ENCODE measurements at regions not wholly inside any gene's neighbourhood (a gene's known extent, or its start where the extent isn't known, plus 50 kb on each side); places are given as distances from the start of the nearest gene placed in this dataset.
A peak's percentile ranks its signal among the peaks of the same experiment; 100 is the strongest.

DNA sequence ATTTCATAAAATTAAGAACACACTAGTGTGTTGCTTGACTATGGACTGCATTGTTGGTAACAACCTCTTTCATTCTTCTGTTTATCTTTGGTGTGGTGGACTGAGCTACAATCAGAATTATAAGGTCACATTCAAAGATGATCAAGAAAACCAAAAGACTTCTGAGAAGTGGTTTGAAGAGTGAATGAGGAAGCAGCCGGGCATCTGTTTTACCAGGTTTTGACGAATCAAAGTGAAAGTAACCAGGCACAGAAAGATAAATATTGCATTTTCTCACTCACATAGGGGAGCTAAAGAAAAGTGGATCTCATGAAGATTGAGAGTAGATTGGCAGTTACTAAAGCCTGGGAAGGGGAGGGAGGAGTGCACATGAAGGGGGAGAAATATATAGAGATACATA, 589.1 kb downstream of the ZNF608 start:
- Histone ChIP-seq H3K4me3 (replicated peaks in 1 of 3; ENCODE audit: insufficient read depth in 1 of 3, low read depth in 2 of 3, low read length in 3 of 3) (peak overlapping the region in 1 of 3 experiments; percentile 37; a peak in 2 of 6 replicates), H3K27ac (ENCODE audit: extremely low read length, insufficient read depth, low read length) (no peak overlapping the region), H3K9ac (ENCODE audit: insufficient read depth, low read depth, low read length) (no peak overlapping the region), H4K20me1 (ENCODE audit: insufficient read depth, low read length) (no peaks in the 10 kb centered on the region), H3K79me2 (ENCODE audit: insufficient read depth, low read length) (no peaks in the 10 kb centered on the region), H2AFZ (ENCODE audit: low read length) (no peak overlapping the region), H3K4me2 (ENCODE audit: low read depth, low read length) (peak overlapping the region; percentile 45), H3K27me3 (ENCODE audit: control insufficient read depth in 1 of 2, insufficient read depth in 2 of 2, low read length in 2 of 2) (no peaks in the 10 kb centered on the region), H3K36me3 (replicated peaks in 1 of 2; ENCODE audit: control insufficient read depth in 1 of 2, insufficient read depth in 2 of 2, low read length in 2 of 2) (no peaks in the 10 kb centered on the region), H3K4me1 (ENCODE audit: insufficient read depth, low read length) (no peaks in the 10 kb centered on the region), H3K9me3 (ENCODE audit: low read length) (peaks cover 17% of the 10 kb centered on the region)
- TF ChIP-seq, protein P1, sequence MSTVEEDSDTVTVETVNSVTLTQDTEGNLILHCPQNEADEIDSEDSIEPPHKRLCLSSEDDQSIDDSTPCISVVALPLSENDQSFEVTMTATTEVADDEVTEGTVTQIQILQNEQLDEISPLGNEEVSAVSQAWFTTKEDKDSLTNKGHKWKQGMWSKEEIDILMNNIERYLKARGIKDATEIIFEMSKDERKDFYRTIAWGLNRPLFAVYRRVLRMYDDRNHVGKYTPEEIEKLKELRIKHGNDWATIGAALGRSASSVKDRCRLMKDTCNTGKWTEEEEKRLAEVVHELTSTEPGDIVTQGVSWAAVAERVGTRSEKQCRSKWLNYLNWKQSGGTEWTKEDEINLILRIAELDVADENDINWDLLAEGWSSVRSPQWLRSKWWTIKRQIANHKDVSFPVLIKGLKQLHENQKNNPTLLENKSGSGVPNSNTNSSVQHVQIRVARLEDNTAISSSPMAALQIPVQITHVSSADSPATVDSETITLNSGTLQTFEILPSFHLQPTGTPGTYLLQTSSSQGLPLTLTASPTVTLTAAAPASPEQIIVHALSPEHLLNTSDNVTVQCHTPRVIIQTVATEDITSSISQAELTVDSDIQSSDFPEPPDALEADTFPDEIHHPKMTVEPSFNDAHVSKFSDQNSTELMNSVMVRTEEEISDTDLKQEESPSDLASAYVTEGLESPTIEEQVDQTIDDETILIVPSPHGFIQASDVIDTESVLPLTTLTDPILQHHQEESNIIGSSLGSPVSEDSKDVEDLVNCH (CRISPR knock-in tag; IDR thresholded peaks at IDR 0.05), result no peak
- no peak for TF ChIP-seq FOXK2 (IDR thresholded peaks at IDR 0.05)
- TF ChIP-seq, protein P2, sequence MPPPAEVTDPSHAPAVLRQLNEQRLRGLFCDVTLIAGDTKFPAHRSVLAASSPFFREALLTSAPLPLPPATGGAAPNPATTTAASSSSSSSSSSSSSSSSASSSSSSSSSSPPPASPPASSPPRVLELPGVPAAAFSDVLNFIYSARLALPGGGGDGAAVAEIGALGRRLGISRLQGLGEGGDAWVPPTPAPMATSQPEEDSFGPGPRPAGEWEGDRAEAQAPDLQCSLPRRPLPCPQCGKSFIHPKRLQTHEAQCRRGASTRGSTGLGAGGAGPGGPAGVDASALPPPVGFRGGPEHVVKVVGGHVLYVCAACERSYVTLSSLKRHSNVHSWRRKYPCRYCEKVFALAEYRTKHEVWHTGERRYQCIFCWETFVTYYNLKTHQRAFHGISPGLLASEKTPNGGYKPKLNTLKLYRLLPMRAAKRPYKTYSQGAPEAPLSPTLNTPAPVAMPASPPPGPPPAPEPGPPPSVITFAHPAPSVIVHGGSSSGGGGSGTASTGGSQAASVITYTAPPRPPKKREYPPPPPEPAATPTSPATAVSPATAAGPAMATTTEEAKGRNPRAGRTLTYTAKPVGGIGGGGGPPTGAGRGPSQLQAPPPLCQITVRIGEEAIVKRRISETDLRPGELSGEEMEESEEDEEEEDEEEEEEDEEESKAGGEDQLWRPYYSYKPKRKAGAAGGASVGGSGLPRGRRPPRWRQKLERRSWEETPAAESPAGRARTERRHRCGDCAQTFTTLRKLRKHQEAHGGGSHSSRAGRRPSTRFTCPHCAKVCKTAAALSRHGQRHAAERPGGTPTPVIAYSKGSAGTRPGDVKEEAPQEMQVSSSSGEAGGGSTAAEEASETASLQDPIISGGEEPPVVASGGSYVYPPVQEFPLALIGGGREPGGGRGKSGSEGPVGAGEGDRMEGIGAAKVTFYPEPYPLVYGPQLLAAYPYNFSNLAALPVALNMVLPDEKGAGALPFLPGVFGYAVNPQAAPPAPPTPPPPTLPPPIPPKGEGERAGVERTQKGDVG (CRISPR knock-in tag; IDR thresholded peaks at IDR 0.05; ENCODE audit: borderline replicate concordance), result no peak
- no peak for TF ChIP-seq CBFB (CRISPR knock-in tag; IDR thresholded peaks at IDR 0.05)
- TF ChIP-seq JDP2 (CRISPR knock-in tag; IDR thresholded peaks at IDR 0.05; ENCODE audit: borderline replicate concordance), result no peak
- no peak for TF ChIP-seq ZNF143 (CRISPR knock-in tag; IDR thresholded peaks at IDR 0.05)
- TF ChIP-seq, protein P3, sequence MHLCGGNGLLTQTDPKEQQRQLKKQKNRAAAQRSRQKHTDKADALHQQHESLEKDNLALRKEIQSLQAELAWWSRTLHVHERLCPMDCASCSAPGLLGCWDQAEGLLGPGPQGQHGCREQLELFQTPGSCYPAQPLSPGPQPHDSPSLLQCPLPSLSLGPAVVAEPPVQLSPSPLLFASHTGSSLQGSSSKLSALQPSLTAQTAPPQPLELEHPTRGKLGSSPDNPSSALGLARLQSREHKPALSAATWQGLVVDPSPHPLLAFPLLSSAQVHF (CRISPR knock-in tag; IDR thresholded peaks at IDR 0.05), result no peak
- no peak for TF ChIP-seq TOPORS (CRISPR knock-in tag; IDR thresholded peaks at IDR 0.05)
- TF ChIP-seq ZNF3 (CRISPR knock-in tag; IDR thresholded peaks at IDR 0.05), result no peak
- TF ChIP-seq, protein P4, sequence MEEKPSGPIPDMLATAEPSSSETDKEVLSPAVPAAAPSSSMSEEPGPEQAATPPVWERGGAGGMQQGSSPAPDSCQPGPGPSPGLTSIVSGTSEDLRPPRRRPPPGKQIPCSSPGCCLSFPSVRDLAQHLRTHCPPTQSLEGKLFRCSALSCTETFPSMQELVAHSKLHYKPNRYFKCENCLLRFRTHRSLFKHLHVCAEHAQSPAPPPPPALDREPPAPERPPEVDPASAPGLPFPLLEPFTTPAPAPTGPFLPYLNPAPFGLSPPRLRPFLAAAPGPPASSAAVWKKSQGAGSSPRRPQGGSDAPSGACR (CRISPR knock-in tag; IDR thresholded peaks at IDR 0.05), result no peak
- no peak for TF ChIP-seq ZNF558 (CRISPR knock-in tag; IDR thresholded peaks at IDR 0.05; ENCODE audit: borderline replicate concordance)
- TF ChIP-seq ZFP62 (CRISPR knock-in tag; IDR thresholded peaks at IDR 0.05), result no peak
- TF ChIP-seq ZNF431 (CRISPR knock-in tag; IDR thresholded peaks at IDR 0.05; ENCODE audit: borderline replicate concordance, low read depth), result no peak
- no peak for TF ChIP-seq SOX13 (IDR thresholded peaks at IDR 0.05)
- TF ChIP-seq SOX13 (CRISPR knock-in tag; conservative IDR thresholded peaks at IDR 0.05 in 1 of 2, IDR thresholded peaks at IDR 0.05 in 1 of 2), result no peak
- no peak for TF ChIP-seq HCFC1 (IDR thresholded peaks at IDR 0.05; ENCODE audit: low read depth, low read length)
- ATAC-seq, result no peak
- no TSS peak for BruUV-seq (replicated peaks)
- CTCF ChIA-PET (ENCODE audit: low intra/inter-chr PET ratio, low total read pairs), result no interaction called here
- FAIRE-seq, result no peak
- no peak for DNase-seq (ENCODE audit: low spot score)
- intact Hi-C loops (cut with micrococcal nuclease; ENCODE audit: unreplicated experiment) (no loop called here), in situ Hi-C loops (cut with HindIII; ENCODE audit: extremely low pct_ligation_motif_present, low pct_unique_long_range_greater_than_20kb) (no loop called here)
- WGBS (ENCODE audit: low lambda C conversion rate), result 4% methylated on average over 2 of the region's 2 CpGs
- POLR2A ChIA-PET, result no interaction called here
